Common myeloid progenitor, CD34-positive (primary cell): ENCODE measurements at regions not wholly inside any gene's neighbourhood (a gene's known extent, or its start where the extent isn't known, plus 50 kb on each side); places are given as distances from the start of the nearest gene placed in this dataset.

Experiments used
- CTCF ChIA-PET: fragments of 350-600 bp; sonication (Branson Sonifier 250); formaldehyde crosslinking; loops from one replicate; lab custom pipeline; 2021; ENCODE audit warnings: antibody characterized with exemption; lab: Charles Lee
- POLR2A ChIA-PET: fragments of 350-600 bp; sonication (Branson Sonifier 250); formaldehyde crosslinking; loops from one replicate; lab custom pipeline; 2021; ENCODE audit warnings: antibody characterized with exemption; lab: Charles Lee
- DNase-seq, 3 donors: peaks; one replicate each; pipeline versions ENCODE4 v3.0.0 to v3.0.0-alpha.2; 2013
- H3K27ac ChIP-seq, 2 experiments: 1 replicate in 1 of 2; 2 replicates in 1 of 2; pipeline ENCODE4 v1.7.0; 2013; ENCODE audit warnings: inconsistent platforms in 2 of 2, low read length in 2 of 2, mild to moderate bottlenecking in 2 of 2, low read depth in 1 of 2, moderate library complexity in 1 of 2; ENCODE audit not compliant: severe bottlenecking in 2 of 2, insufficient read depth in 1 of 2, poor library complexity in 1 of 2
- H3K27me3 ChIP-seq, 5 experiments: replicated peaks in 2 of 5; 1 replicate in 3 of 5; 2 replicates in 2 of 5; pipeline versions ENCODE4 v1.6.1 to v1.7.0; 2013; ENCODE audit warnings: low read length in 4 of 5, mild to moderate bottlenecking in 2 of 5, moderate library complexity in 2 of 5, inconsistent platforms in 1 of 5; ENCODE audit not compliant: insufficient read depth in 5 of 5, control insufficient read depth in 4 of 5
- H3K36me3 ChIP-seq, 4 experiments: 1 replicate in 2 of 4; 2 replicates in 2 of 4; pipeline versions ENCODE4 v1.6.1 to v1.7.0; 2013; ENCODE audit warnings: low read length in 3 of 4, control low read depth in 1 of 4, mild to moderate bottlenecking in 1 of 4; ENCODE audit not compliant: control insufficient read depth in 4 of 4, insufficient read depth in 4 of 4
- H3K4me1 ChIP-seq, 4 experiments: 1 replicate in 3 of 4; 2 replicates in 1 of 4; pipeline versions ENCODE4 v1.6.1 to v1.7.1; 2013; ENCODE audit warnings: low read length in 3 of 4, mild to moderate bottlenecking in 3 of 4, control low read depth in 1 of 4, inconsistent platforms in 1 of 4, moderate library complexity in 1 of 4; ENCODE audit not compliant: control insufficient read depth in 4 of 4, insufficient read depth in 4 of 4; ENCODE audit errors: control extremely low read depth in 1 of 4
- H3K4me3 ChIP-seq, 7 experiments: 1 replicate in 4 of 7; 2 replicates in 3 of 7; pipeline versions ENCODE4 v1.5.1 to v1.7.0; 2013; ENCODE audit warnings: mild to moderate bottlenecking in 7 of 7, low read length in 6 of 7, moderate library complexity in 6 of 7, inconsistent platforms in 2 of 7, low read depth in 2 of 7, control low read depth in 1 of 7; ENCODE audit not compliant: insufficient read depth in 4 of 7, control insufficient read depth in 1 of 7; ENCODE audit errors: extremely low read depth in 1 of 7
- H3K9me3 ChIP-seq, 5 experiments: 1 replicate in 4 of 5; 2 replicates in 1 of 5; pipeline versions ENCODE4 v1.6.1 to v1.7.1; 2013; ENCODE audit warnings: low read length in 4 of 5, mild to moderate bottlenecking in 2 of 5, inconsistent platforms in 1 of 5, low read depth in 1 of 5, moderate library complexity in 1 of 5; ENCODE audit not compliant: control insufficient read depth in 4 of 5, insufficient read depth in 2 of 5; ENCODE audit errors: control extremely low read depth in 1 of 5
- WGBS: methylation state at CpG from one replicate; pipeline ENCODE4 v1.1.5; 2013; ENCODE audit not compliant: insufficient coverage; 5-methylcytosine and 5-hydroxymethylcytosine counted together

- WGBS = no CpG with 5 or more reads among the region's 2 CpGs
These were observed 186.6 kb upstream of the MAOA start for GRCh38 chrX:43469391-43470054.

DNA sequence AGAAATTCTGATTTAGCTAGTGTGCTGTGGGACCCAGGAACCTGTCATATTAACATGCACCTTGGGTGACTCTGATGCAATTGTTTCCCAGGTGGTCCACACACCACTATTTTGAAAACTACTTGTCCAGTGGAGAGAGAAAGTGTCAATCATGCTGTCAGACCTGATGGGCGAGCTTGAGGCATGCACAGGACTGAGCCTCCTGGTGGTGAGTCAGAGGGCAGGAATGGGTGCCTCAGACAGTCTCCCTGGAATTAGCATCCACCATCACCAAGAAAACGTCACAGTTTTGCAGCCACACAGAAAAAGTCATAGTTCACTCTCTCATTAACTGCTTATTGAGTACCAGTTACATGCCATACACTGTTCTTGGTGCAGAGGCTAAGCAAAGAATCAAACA, 181.8 kb upstream of the MAOA start:
- Histone ChIP-seq H3K4me3 (no peak overlapping the region), H3K36me3 (no peaks in the 10 kb centered on the region), H3K9me3 (no peaks in the 10 kb centered on the region), H3K27ac (no peak overlapping the region), H3K27me3 (peaks cover 0 to 10% (median 0%) of the 10 kb centered on the region in 5 experiments), H3K4me1 (no peaks in the 10 kb centered on the region)
- WGBS = 38% methylated on average over 1 of the region's 2 CpGs
- POLR2A ChIA-PET = no interaction called here
- CTCF ChIA-PET = no interaction called here
- DNase-seq = no peak

More at GRCh38 chrX:43469391-43470054, 186.6 kb upstream of the MAOA start:
- ChIA-PET CTCF (no interaction called here), POLR2A (no interaction called here)
- no peaks in the 10 kb centered on the region for H3K4me1 ChIP-seq
- no peaks in the 10 kb centered on the region for H3K36me3 ChIP-seq
- no peak overlapping the region for H3K4me3 ChIP-seq
- H3K9me3 ChIP-seq = no peaks in the 10 kb centered on the region
- no peak overlapping the region for H3K27ac ChIP-seq
- no peak for DNase-seq
- H3K27me3 ChIP-seq = peaks cover 0 to 4% (median 0%) of the 10 kb centered on the region in 5 experiments

GRCh38 chrX:43479070-43479469, 177.0 kb upstream of the MAOA start:
- Histone ChIP-seq H3K36me3 (no peaks in the 10 kb centered on the region), H3K9me3 (no peaks in the 10 kb centered on the region), H3K27ac (no peak overlapping the region), H3K4me1 (no peaks in the 10 kb centered on the region), H3K27me3 (peaks cover 0 to 7% (median 0%) of the 10 kb centered on the region in 5 experiments), H3K4me3 (no peak overlapping the region)
- no CpG with 5 or more reads among the region's 3 CpGs for WGBS
- ChIA-PET CTCF (no interaction called here), POLR2A (no interaction called here)
- DNase-seq = no peak

- CTCF ChIA-PET = no interaction called here
- POLR2A ChIA-PET = no interaction called here
- Histone ChIP-seq H3K27ac (no peak overlapping the region), H3K27me3 (peaks cover 0 to 7% (median 0%) of the 10 kb centered on the region in 5 experiments), H3K9me3 (no peaks in the 10 kb centered on the region), H3K4me1 (no peaks in the 10 kb centered on the region), H3K36me3 (no peaks in the 10 kb centered on the region), H3K4me3 (no peak overlapping the region)
- 89% methylated on average over 3 of the region's 4 CpGs for WGBS
- DNase-seq = no peak
These were observed 176.2 kb upstream of the MAOA start for GRCh38 chrX:43479850-43480249.

DNA sequence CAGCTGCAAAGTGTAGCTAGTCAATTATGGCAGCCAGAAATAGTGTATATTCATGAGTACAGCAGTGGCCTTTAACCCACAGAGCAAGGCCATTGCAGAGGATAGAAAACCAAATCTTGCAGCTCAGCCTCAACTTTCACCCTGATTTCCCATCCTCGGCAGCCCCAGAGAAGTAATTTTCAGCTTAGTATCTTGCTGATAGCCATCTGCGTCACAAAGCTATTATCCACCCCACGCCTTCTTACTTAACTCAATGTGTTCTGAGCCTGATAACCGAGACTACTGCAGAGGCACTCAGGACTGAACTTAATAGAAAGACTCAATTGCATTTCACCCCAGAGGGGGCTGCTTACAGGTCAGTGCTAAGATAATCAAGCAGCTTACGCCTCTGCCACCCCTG, 174.5 kb upstream of the MAOA start:
- peak in 1 of 3 donors; percentile 2 for DNase-seq
- ChIA-PET CTCF (no interaction called here), POLR2A (no interaction called here)
- H3K9me3 ChIP-seq = no peaks in the 10 kb centered on the region
- H3K36me3 ChIP-seq = no peaks in the 10 kb centered on the region
- 91% methylated on average over 5 of the region's 5 CpGs for WGBS
- H3K27ac ChIP-seq = no peak overlapping the region
- H3K4me3 ChIP-seq = no peak overlapping the region
- H3K4me1 ChIP-seq = no peaks in the 10 kb centered on the region
- peaks cover 0 to 3% (median 0%) of the 10 kb centered on the region in 5 experiments for H3K27me3 ChIP-seq

- DNase-seq = no peak
- ChIA-PET POLR2A (no interaction called here), CTCF (no interaction called here)
- Histone ChIP-seq H3K36me3 (no peaks in the 10 kb centered on the region), H3K4me1 (no peaks in the 10 kb centered on the region), H3K9me3 (no peaks in the 10 kb centered on the region), H3K27ac (no peak overlapping the region), H3K27me3 (peaks cover 0 to 5% (median 0%) of the 10 kb centered on the region in 5 experiments), H3K4me3 (no peak overlapping the region)
- WGBS = 75% methylated on average over 2 of the region's 3 CpGs
These were observed 162.3 kb upstream of the MAOA start for GRCh38 chrX:43493756-43494155.

DNA sequence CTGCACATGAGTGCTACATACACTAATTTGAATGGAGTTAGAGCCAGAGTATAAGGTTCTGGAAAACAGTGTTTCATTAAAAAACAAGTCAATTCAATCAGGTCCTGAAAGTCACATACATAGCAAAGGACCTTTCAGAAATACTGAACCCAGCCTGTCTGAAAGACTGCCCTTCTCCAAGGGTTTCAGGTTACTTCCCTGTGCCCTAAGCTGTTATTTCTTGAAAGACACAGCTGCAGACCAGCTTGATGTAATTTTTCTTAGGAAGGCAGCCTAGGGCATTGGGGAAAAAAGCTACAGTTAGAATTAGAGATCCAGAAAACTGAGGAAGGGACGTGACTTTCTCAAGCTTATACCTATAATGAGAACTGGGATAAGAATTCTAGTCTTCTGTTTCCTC, 155.9 kb upstream of the MAOA start:
- H3K27ac ChIP-seq = no peak overlapping the region
- H3K9me3 ChIP-seq = no peaks in the 10 kb centered on the region
- no CpG with 5 or more reads among the region's 1 CpG for WGBS
- CTCF ChIA-PET = no interaction called here
- no peaks in the 10 kb centered on the region for H3K4me1 ChIP-seq
- no peaks in the 10 kb centered on the region for H3K36me3 ChIP-seq
- POLR2A ChIA-PET = no interaction called here
- DNase-seq = no peak
- no peak overlapping the region for H3K4me3 ChIP-seq
- H3K27me3 ChIP-seq = peaks cover 0 to 5% (median 0%) of the 10 kb centered on the region in 5 experiments
